CD4-positive, alpha-beta T cell treated with Interleukin-15 for 1 hour (primary cell): ENCODE measurements at regions not wholly inside any gene's neighbourhood (a gene's known extent, or its start where the extent isn't known, plus 50 kb on each side); places are given as distances from the start of the nearest gene placed in this dataset.
"Not testable (repeated sequence)": the region's sequence is repeated elsewhere in the genome, so short reads cannot be mapped to it uniquely, and the experiment has no call there.

Experiments used
- DNase-seq: peaks from one replicate; pipeline ENCODE4 v3.0.0-alpha.2; 2020

DNA sequence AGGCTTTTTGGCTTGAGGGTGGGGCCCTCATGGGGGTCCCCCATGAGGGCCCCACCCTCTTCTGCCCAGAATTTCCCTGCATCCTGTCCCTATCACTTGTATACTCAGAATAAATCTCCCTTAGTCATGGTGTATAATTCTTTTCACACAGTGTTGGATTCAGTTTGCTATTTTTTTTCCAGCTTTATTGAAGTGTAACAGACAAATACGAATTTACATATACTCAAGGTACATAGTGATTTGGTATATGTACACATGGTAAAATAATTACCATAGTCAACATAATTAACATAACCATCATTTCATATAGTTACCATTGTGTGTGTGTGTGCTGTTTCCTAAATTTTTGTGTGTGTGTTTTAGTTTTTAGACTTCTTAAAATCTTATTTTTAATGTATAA lies 289.4 kb downstream of the CNTNAP3B start:
- not testable (repeated sequence) for DNase-seq

DNA sequence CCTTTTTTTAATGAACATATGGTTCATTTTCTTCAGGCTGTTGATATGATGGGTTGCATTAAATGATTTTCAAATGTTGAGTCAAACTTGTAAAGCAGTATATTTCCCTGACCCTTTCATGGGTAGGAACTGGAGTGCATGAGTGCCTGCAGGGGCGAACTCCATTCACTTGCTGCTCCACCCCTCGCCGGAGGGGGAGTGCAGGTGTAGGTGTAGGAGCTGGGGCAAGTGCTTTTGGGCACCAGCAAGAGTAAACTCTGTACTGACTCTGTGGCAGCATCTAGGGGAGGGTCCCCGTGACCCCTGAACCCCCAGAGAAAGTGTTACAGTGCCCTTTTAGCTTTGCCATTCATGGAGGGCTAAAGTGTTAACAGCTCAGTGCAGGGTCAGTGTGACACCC lies 290.3 kb downstream of the CNTNAP3B start:
- DNase-seq, result not testable (repeated sequence)

DNA sequence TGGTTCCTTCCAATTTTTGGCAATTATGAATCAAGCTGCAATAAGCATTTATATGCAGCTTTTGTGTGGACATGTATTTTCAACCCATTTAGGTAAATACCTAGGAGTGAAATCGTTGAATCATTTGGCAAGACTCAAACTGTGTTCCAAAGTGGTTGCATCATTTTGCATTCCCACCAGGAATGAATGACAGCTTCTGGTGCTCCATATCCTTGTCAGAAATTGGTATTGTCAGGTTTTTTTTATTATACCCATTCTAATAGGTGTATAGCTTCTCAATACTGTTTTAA lies 290.7 kb downstream of the CNTNAP3B start:
- not testable (repeated sequence) for DNase-seq

DNA sequence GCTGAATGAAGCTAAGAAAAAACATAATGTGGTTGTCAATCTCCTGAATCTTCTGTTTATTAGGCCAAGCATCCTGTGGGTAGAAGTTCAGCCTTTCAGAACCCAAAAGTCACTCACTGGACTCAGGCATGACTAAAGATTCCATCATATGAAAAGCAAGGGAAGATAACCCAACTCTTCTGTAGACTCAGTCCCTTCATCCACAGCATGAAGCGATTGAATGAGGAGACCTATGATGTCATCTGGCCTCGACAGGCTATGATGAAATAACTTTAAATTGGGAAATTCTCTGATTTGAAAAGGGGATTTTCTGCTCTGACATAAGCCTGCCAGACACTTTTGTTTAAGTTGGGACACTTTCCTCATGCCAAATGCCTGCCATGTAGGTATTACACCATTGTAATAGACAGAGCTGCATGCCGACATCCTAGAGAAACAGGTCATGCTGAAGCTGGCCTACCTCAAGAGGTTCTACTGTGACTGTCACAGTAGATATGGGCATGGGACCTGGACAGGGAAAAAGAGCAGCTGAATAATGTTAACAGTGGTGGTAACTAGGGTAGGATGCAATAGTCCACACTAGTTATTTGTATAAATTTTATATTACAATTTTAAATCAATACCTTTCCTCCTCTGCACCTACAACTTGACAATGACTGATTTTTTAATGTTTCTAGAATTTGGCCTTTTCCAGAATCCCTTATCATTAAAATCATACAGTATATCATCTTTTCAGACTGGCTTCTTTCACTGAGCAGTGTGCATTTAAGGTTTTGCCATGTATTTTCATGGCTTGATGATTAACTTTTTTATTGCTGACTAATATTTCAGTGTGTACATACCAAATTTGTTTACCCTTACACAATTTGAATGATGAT lies 291.3 kb downstream of the CNTNAP3B start:
- DNase-seq, result not testable (repeated sequence)

DNA sequence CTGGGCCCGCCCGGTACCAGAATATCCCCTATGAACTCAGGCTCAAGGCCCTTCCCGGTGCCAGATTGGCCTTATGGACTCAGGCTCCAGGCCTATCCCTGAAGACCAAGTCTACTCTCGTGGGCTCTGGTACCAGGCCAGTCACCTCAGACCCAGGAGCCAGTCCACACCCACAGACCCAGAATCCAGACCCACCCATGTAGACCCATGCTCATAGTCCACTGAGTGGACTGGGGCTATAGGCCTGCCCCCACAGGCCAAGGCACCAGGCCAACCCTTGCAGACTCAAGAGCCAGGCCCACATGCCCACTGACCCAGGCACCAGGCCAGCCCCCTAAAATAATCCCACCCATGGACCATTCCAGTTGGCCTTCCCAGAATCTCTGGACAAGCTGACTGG lies 296.1 kb downstream of the CNTNAP3B start:
- DNase-seq, result not testable (repeated sequence)

DNA sequence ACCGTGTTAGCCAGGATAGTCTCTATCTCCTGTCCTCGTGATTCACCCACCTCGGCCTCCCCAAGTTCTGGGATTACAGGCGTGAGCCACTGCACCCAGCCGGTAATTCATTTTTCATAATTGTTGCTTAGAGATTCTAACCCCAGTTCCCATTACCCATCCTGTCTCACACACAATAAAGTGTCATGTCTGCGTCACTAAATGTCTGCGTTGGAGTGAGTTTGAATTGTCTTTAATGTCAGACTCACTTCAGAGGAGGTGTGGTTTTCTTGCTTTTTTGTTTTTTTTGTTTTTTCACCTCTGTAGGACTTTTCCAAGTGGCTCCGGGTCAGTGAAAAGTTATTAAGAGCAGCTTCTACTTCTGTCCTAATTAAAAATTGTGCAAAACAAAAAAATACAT lies 304.5 kb downstream of the CNTNAP3B start:
- DNase-seq, result not testable (repeated sequence)

DNA sequence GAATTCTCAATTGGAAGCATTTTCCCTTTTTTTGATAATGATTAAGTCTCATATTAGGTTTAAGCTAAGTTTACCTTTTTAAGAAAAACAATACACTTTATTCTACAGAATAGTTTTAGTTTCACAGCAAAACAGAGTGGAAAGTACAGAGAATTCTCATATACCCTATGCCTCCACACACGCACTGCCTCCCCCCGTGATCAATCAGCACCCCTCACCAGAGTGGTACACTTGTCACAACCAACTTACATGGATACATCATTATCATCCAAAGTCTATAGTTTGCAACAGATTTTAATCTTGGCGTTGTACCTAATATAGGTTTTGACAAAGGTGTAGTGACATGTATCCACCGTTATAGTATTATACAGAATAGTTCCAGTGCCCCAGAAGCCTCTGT lies 326.5 kb downstream of the CNTNAP3B start:
- not testable (repeated sequence) for DNase-seq

DNA sequence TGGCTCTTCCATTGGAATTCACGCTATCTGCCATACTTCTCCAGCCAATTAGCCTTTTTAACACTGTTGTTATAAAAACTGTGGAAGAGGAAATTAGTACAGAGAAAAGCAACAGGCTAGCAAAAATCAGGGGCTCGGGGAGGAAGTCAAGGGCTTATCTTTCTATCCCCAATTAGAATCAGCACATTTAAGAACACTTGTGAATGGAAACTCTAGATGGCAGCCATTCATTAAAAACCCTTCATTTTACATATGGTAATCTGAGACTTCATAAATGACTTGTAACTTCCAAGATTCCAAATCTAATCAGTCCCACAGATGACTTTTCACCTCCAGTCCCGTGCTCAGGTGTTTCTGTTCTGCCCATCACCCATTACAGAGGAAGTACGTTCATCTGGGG lies 330.5 kb downstream of the CNTNAP3B start:
- DNase-seq, result not testable (repeated sequence)

DNA sequence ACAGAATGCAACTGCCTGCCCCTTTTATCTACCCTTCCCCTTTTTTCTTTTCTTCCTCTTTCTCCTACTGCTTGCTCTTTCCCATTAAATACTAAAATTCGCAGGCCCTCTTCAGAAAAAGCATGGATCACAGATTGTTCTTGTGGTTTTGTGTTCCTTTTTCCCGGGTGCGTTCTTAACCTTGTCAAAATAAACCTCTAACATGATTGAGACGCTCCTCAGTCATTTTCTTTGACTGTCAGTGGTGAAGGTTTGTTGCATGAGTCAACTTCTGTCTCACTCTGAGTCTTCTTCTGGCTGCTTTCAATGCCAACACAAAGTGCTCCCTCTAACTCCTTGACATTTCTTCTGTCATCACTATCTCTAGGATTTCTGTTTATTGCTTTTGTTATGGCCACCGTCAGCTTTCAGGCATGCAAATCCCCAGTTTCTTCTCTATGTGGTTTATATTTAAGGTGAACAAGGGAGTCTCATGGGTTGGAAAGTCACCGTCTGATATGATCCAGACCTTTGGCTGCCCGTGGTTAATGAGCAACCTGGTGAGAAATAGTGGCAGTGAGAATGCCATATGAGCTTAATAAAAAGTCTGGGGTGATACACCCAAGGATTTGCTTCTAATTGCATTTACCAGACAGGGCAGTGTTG lies 338.4 kb downstream of the CNTNAP3B start:
- not testable (repeated sequence) for DNase-seq

DNA sequence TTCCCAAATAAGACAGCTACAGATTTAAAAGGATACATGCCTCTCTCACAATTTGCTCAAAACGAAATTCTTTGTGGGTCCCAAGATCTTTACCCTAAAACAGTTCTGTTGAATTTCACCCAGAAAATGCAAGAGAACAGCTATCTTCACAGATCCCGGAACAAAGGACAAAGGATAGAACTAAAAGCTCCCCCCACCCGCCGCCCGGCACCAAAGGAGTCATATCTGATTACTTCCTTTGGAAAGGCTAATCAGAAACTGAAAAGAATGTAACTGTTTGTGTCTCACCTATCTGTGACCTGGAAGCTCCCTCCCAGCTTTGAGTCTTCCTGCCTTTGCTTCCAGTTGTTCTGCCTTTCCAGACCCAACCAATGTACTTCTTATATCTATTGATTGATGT lies 339.2 kb downstream of the CNTNAP3B start:
- DNase-seq, result not testable (repeated sequence)

DNA sequence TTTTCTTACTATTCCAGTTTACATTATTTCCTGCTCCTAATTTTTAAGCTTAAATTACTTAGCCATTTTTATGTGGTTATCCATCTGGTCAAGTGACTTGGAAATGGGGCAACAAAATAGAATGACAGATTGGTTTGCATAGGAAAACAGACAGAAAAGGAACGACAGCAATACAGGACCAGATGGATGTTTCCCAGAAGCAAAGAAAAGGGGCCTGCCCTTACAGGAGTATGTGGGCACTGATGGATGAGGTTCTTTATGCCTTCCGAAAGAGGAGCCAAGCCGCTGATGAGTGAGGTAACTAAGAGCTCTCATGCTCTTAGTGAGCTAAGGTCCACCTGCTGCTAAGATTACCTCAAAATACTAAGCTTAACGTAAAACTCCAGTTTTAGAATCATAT lies 339.8 kb downstream of the CNTNAP3B start:
- DNase-seq, result not testable (repeated sequence)

DNA sequence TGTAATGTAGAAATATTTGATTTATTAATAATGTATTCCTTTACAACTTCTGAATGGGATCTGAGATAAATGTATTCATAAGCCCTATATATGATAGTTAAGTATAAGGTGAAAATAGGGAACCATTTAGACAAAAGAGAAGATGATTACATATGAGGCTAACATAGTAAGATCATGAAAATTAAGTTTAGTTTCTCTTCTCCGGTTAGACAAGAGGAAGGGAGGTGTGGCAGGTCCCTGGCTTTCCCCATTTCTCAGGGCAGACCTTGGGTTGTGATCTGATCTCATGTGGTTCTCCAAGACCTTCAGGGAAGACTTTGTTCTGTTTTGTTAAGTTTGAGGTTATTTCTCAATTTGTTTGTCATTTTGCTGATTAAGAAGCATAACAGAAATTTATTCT lies 341.3 kb downstream of the CNTNAP3B start:
- not testable (repeated sequence) for DNase-seq

DNA sequence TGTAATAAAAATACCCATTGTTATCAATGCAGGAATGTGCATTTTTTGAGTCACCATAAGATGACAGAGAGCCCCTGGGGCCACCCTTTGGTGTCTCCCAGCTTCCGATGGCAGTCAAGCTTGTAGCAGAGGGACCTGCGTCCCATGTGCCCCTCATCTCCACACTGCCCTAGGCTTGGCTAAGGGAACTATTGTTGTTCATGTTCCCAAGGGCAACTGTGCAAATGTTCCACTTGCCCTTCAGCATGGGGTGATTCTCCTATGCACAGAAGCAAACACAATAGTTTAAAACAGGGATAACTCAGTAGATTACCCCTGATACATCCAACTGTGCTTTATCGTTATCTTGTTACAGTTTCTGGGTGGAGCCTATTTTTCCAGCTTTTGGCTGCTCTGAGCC lies 342.0 kb downstream of the CNTNAP3B start:
- DNase-seq, result not testable (repeated sequence)

DNA sequence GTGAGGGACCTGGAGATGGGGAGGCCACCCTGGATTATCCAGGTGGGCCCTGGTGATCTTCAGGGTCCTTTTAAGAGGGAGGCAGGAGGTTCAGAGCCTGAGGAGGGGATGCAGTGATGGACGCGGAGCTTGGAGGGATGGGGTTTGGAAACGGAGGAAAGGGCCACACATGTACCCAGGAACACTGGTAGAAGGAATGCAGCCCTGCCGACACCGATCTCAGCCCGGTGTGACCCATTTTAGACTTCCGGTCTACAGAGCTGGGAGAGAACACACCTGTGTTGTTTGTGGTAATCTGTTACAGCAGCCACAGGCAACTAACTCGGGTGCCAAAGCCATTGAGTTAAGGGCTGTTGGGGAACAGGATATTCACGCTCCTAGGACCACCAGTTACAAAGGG lies 345.2 kb downstream of the CNTNAP3B start:
- not testable (repeated sequence) for DNase-seq

DNA sequence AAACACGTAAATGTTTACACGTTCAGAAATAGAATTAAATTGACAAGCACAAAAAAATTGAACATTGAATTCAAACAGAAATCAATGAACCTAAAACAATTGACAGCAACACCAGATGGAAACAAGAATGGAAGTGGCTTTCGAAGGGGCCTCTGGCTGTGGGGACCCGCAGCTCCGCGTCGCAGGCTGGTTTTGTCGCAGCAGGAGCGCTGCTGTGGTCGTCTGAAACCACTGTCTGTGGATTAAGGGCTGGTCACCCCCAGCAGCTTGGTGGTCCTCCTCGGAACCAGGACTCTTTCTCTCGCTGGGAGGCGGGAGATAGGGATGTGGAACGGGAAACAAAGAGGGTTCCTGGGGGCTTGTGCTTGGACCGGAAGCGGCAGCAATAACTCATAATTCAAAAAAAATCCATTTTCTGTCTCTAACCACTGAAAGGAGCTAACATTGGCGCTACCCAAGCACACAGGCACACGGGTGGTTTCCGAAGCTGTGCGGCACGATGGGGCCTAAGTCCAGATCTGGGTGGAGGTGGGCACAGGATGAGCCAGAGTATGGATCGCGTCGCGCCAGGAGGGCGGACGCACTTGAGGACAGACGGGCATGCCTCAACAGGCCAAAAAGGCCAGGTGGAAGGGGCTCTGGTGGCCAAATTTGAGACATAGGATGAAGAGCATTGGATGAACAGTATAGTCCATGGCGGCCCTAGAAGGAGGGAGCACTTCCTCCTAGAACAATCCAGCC lies 346.0 kb downstream of the CNTNAP3B start:
- DNase-seq, result not testable (repeated sequence)

DNA sequence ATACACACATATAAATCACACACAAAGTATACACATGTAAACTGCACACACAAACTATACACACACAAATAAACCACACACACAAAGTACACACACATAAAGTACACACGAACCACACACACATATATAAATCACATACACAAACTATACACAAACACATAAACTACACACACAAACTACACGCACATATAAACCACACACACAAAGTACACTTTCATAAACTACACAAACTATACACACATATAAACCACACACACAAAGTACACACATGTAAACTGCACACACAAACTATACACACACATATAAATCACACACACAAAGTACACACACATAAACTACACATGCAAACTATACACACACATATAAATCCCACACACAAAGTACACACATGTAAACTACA lies 347.3 kb downstream of the CNTNAP3B start:
- DNase-seq, result not testable (repeated sequence)

DNA sequence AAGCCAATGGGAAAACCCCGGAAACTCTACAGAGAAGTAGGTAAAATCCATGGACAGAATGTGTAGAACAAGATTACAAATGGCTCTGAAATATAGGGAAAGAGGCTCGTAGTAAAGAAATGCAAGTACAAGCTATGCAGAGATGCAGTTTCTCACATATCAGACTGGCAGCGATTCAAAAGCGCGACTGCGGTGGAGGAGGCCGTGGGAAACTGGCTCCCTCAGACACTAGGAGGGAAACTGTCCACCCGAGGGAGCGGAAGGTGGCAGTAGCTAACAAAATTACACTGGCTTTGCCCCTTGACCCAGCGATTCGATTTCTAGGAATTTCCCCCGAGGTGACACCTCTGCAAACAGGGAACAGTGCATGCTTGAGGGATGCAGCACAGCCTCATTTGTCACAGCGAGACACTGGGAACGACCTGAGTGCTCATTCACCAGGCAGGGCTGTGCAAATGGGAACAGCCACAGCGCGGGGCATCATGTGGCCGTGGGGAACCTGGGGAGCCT lies 349.3 kb downstream of the CNTNAP3B start:
- DNase-seq, result not testable (repeated sequence)

DNA sequence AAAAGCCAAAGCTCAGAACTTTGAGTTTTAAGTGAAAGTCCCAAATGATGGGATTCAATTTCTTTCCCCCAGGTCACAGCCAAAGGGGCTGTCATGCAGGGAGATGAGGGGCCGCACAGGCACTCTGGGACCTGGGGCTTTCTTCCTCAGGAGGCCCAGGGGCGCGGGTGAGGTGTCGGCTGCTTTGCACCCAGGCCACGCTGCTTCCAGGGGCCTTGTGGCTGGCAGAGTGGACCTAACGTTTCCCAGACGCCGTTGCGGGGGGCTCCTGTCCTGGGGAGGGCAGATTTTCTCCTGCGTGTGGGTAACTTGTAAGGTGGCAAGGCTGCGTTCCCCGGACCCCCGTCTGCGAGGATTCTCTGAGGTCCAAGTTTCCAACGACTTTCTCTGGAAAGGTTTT lies 350.0 kb downstream of the CNTNAP3B start:
- not testable (repeated sequence) for DNase-seq

DNA sequence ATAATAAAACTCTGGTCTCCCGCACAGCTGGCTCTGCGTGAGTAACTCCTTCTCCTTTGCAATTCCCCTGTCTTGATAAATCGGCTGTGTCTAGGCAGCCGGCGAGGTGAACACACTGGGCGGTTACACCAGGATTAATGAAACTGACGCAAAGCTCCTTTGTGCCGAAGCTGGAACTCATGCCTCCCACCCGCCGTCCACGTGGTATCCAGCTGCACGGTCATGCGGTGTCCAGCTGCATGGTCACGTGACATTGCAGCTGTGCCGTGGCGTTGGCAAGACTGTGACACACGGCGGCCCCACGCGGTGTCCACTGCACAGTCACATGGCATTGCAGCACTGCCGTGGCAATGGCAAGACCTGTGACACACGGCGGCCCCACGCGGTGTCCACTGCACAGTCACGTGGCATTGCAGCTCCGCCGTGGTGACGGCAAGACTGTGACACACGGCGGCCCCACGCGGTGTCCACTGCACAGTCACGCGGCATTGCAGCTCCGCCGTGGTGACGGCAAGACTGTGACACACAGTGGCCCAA lies 350.6 kb downstream of the CNTNAP3B start:
- not testable (repeated sequence) for DNase-seq

DNA sequence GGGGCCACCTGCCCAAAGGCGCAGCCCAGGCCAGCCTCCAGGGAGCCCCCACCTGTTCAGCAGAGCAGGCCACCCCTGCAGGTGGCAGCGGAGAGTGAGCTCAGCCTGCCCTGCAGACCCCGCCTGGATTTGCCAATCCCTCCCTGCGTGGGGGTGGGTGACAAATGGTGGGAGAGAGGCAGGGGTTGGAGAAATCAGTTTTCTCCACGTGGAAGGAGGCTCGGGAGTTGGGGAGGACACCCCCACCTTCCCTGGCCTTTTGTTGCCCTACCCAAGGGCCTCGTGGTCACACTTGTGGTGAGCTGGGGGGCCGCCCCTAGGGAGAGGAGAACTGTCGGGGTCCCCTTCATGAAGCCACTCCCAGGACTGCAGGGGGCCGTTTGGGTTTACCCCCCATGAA lies 351.7 kb downstream of the CNTNAP3B start:
- not testable (repeated sequence) for DNase-seq

DNA sequence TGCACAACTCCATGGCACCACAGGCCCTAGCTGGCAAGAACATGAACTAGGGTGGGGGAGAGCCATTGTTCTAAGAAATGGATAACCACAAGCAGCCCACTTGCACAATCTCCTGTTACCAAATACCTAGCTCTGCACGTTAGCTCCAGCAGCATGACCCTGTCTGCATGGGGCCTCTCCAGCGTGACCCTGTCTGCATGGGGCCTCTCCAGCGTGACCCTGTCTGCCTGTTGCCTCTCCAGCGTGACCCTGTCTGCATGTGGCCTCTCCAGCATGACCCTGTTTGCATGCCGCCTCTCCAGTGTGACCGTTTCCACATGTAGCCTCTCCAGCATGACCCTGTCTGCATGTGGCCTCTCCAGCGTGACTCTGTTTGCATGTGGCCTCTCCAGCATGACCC lies 356.7 kb downstream of the CNTNAP3B start:
- not testable (repeated sequence) for DNase-seq

DNA sequence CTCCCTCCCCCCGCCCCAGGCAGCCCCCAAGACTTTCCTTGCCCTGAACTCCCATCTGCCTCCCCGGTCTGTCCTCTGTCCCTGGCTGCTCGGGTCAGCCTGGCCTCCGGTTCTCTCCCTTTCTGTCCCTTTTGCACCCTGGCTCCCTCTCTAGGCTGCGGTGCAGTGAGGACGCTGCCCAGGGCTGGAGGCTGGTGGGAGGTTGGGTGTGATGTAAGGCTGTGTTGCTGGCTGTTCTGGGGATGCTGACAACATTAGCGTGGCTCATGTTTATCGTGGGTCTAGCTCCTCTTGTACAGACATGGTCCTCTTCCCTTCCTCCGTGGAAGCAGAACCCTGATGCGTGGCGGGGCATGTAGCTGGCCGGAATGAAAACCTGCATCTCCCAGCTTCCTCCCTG lies 357.5 kb downstream of the CNTNAP3B start:
- not testable (repeated sequence) for DNase-seq

DNA sequence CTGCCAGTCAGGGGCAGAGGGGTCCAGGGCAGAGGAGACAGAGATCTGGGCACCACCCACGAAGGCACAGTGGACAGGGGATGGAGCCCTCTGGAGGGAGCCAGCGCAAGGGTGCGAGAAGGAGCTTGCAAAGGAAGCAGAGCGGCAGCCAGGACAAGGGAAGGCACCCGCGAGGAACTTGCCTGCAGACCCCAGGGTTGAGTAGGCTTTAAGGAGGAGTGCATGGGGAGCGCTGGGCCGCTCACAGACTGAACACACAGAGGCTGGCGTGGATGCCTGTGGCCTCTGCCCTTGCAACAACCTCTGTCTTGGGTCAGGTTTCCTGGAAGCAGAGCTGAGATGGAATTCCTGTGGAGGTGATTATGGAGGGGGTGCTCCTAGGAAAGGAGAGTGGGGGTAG lies 374.4 kb downstream of the CNTNAP3B start:
- not testable (repeated sequence) for DNase-seq
